Stimulated activated CD4-positive, alpha-beta T cell treated with anti-CD3 and anti-CD28 coated beads, Interleukin-12 subunit alpha, Interleukin-12 subunit beta, amount 100 ng/mL, for 24 hours (primary cell): ENCODE measurements at regions not wholly inside any gene's neighbourhood (a gene's known extent, or its start where the extent isn't known, plus 50 kb on each side); places are given as distances from the start of the nearest gene placed in this dataset.
"Not testable (repeated sequence)": the region's sequence is repeated elsewhere in the genome, so short reads cannot be mapped to it uniquely, and the experiment has no call there.

Experiments used
- DNase-seq, 2 experiments: peaks; one replicate each; pipeline ENCODE4 v3.0.0-alpha.2; 2020; ENCODE audit warnings: low read depth in 2 of 2

DNA sequence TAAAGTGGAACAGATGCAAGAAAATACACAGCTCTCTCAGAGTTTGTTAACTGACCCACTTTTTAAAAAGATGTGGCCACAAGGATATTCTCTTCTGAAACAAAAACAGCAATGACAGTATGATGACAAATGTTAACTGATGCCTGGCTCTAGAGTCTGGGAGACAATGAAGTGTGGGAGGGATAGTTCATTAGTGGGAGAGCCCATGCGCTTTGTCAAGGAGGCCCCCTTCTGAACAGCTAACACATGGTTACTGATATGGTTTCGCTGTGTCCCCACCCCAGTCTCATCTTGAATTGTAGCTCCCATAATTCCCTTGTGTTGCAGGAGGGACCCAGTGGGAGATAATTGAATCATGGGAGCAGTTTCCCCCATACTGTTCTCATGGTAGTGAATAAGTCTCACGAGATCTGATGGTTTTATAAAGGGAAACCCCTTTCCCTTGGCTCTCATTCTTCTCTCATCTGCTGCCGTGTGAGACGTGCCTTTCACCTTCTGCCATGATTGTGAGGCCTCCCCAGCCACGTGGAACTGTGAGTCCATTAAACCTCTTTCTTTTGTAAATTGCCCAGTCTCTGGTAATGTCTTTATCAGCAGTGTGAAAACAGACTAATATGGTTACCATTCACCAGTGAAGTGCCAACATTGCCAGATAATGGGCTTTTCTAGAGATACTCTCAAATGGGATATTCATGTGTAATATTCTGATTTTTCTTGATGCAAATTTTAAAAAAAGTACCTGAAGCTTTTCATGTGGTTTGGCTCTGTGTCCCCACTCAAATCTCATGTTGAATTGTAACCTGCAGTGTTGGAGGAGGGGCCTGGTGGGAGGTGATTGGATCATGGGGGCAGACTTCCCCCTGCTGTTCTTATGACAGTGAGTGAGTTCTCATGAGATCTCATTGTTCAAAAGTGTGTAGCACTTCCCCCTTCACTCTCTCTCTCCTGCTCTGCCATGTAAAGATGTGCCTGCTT is 435.8 kb downstream of the SHISA9 start:
- not testable (repeated sequence) for DNase-seq

- no peak for DNase-seq
These were observed 436.6 kb downstream of the SHISA9 start for GRCh38 chr16:13338044-13338443.

- no peak for DNase-seq
These were observed 441.3 kb downstream of the SHISA9 start for GRCh38 chr16:13342675-13343074.

GRCh38 chr16:13344001-13344400 is 442.6 kb downstream of the SHISA9 start:
- no peak for DNase-seq

DNA sequence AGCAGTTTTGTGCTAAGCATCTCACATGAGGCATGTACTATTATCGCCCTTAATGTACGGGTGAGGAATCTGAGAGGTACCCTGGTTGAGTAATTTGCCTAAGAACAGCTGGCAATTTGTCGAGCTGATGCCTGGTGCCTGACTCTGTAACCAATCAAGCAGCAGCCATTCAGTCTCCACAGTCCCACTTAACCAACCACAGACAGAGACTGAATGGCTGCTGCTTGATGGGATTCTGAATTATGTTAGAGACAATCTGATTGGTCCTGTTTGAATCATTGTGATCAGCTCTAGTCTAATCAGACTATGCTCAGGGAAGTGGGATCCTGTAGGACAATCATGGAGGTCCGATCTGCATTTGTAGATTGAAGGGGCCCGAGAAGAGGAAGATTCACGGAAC is 447.0 kb downstream of the SHISA9 start:
- no peak for DNase-seq

- no peak for DNase-seq
These were observed 448.6 kb downstream of the SHISA9 start for GRCh38 chr16:13350000-13350399.

DNA sequence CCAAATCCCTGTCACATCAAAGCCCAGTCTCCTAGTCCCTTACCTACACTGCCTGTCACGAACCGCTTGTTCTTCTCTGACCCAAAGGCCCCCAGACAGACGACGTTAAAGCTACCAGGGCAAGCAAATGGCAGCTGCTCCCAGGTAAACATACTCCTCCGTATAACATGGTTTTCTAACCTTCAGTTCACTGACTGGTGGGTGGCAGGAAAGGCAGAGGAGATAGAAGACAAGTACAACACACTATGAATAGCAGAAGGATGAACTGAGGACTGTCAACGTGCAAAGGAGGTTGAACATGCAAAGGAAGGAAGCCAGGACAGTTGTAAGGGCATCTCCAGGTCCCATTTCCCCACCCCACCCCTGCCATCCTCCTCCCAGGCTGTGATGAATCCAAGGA is 449.8 kb downstream of the SHISA9 start:
- DNase-seq, result no peak

DNA sequence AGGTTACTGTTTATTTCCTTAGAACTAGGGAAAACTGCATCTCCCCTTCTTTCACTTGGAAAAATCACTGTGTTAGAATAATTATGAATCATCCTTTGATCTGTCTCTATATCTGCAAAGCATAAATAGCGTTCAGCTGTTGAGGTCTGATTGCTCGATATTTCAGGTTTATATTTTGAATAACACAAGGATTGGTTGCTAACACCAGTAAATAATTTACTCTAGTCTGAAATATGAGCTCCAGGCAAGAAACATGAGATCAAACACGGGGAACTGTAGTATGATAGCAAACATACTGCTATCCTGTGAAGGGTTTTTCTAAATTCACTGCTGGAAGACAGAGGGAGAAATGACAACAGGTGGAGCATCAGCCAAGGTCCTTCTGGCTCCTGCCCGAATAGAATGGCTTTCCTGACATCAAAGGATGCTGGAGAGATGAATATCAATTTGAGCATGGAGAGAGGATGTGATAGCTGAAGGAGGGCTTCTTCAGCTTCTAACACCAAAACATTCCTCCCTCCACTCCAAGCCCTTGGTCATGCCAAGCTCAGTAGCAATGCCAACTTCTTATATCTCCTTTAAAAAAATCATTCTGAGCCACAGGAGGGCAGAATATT is 450.3 kb downstream of the SHISA9 start:
- no peak for DNase-seq

GRCh38 chr16:13352796-13353195 is 451.4 kb downstream of the SHISA9 start:
- not testable (repeated sequence) for DNase-seq

GRCh38 chr16:13357842-13358241 is 456.4 kb downstream of the SHISA9 start:
- not testable (repeated sequence) for DNase-seq

- no peak for DNase-seq
These were observed 458.4 kb downstream of the SHISA9 start for GRCh38 chr16:13359835-13360234.

- DNase-seq, result no peak
These were observed 471.0 kb downstream of the SHISA9 start for GRCh38 chr16:13372421-13372820.

DNA sequence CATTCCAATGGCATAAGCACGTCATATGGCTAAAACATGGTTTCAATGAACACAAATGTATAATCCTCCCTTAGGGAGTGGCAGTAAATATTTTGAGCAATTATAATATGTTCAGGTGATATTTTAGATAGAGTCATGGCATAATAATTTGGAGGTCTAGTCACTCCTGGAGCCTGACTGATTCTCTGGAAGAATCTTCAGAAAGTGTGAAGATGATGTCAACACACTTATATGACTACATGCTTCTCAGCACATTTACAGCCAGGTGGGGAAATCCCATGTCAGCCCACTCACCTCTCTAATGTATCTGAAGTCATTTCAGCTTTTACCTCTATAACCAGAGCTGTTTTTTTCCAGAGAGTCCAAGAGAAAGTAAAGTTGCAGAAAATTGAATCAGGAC is 474.8 kb downstream of the SHISA9 start:
- no peak for DNase-seq

DNA sequence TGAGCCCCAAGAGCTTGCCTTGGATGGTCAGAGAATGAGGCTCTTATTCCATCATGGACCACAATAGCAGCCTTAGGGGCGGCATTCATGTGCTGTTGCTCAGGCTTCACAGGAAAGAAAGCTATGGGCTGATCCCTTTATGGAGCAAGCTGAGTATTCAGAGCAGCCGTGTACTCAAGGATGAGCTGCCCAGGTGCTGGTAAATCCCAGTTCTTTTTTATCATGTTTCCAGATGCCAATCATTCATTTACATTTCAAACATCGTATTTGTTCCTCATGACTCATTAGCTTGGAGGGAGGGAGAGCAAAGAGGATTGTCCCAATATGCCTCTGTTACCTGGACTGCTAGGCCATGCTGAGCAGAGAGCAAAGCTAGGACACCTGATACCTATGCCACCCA is 475.7 kb downstream of the SHISA9 start:
- no peak for DNase-seq

DNA sequence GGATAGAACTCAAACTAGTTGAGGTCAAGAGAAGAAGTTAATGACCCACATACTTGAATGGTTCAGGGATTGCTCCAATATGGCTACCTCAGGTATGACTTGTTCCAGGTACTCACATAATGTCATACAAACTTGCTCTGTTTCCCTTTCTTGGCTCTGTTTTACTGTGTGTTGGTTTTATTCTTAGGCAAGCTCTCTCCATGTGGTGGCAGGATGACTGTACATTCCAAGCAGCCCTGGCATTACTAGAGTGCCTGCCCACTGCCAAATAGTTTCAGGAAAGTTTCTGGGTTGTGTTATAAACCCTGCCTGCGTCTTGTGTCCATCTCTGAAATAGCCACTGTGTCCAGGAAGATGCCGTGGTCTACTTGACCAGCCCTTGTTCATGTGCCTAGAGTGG is 476.8 kb downstream of the SHISA9 start:
- no peak for DNase-seq

DNA sequence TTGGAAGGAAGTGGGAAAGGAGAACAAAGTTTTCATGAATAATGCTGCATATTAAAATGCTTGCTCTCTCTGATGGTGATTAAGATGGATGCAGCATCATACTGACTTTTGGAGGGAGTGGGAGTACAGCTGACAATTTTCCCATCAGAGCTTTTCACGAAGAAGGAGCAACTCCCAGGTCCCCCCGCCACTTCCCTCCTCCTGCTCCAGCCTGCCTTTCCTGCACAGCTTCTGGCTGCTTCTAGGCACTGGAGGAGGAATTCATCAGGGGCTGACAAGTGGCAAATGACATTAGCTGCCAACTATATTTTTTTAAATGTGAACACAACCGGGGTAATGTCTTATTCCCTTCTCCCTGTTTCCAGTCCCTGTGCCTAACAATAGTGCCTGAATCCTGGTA is 477.9 kb downstream of the SHISA9 start:
- no peak for DNase-seq

GRCh38 chr16:13385156-13386040 is 484.0 kb downstream of the SHISA9 start:
- not testable (repeated sequence) for DNase-seq

DNA sequence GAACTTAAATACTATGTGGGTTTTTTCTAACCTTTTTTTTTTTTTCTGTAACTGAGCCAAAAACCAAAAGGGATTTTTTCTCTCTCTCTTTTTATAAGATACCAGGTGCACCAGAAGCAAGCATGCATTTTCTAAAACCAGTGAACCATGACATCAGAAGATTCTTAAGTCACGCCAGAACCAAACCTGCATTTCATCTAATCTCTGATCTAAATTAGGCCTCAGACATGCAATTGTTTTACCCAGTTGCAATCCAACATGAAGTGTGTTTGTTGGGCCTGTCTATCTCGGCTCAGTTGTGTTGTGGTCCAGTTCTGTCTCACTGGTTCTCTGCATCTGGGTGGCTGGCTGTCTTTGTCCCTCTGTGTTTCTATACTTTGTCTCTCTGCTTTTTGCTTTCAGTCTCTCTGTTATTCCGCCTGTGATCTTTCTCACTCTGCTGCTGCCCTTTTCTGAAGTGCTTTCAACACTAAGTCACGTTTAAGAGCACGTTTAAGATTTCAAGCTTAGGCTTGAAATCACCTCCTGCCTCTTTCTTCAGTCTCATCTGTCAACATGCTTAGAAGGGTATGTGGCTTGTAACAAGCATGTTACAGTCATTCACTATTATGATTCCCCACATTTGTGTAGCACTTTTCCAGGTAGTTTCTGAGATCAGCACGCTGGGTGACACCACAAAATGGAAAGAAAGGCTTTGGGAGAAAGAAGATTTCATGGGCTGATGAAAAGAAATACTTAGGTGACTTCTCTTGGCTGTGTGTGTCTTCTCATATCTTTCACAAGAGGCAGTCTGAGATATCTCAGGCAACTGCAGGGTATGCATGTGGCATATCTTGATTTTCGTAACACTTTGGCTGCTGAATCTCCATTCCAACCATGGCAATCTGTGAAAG is 488.9 kb downstream of the SHISA9 start:
- no peak for DNase-seq

DNA sequence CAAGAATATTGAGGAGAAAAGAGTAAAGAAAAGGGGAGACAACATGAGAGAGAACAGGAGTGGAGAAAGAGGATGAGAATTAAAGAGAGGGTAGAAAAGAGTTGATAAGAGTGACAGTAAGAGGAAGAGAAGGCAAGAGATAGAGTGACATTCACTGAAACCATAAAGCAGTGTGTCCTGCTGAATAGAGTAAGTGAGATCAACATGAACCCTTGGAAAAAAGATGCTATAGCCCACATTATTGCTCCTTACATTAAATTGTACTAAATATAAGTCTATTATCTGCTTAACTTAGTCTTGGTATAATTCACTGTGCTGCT is 489.5 kb downstream of the SHISA9 start:
- no peak for DNase-seq

DNA sequence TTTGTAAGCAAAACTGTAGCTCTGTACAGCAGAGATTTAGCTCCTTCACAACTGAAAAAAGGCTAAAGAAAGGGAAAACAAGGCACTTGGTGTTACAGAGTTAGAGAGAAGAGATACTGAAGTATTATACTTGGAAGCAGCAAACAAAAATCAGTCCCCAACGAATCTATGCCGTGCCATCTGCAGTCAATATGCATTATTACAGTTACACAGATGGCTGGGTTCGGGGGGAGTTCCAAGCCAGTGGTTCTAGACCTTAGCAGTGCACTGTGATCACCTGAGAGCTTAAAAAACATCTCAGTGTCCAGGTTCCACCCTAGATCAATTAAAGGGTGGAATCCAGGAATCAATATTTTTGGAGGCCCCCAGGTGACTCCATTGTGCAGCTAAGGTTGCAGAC is 489.9 kb downstream of the SHISA9 start:
- no peak for DNase-seq

- DNase-seq, result no peak
These were observed 490.9 kb downstream of the SHISA9 start for GRCh38 chr16:13392341-13392740.
